GM23338 (cell line): ENCODE measurements at regions not wholly inside any gene's neighbourhood (a gene's known extent, or its start where the extent isn't known, plus 50 kb on each side); places are given as distances from the start of the nearest gene placed in this dataset.

Experiments
- ATAC-seq: fragments of 200-7000 bp; cut with Tn5 transposase; 3 replicates; pipeline ENCODE4 v1.9.1; 2020
- DNase-seq: peaks from one replicate; pipeline ENCODE4 v3.0.0-alpha.2; 2015; ENCODE audit warnings: low spot score
- H2AFZ ChIP-seq: fragments of 200-600 bp; sonication (generic); 2 replicates; pipeline ENCODE4 v1.8.0; 2016; ENCODE audit warnings: antibody characterized with exemption, mild to moderate bottlenecking, moderate library complexity
- H3F3A ChIP-seq: fragments of 200-600 bp; sonication (generic); replicated peaks from 2 replicates; pipeline ENCODE4 v1.8.0; 2017; ENCODE audit warnings: antibody characterized with exemption, mixed run types, low read depth
- H3K27ac ChIP-seq: fragments of 200-600 bp; sonication (generic); 2 replicates; pipeline ENCODE4 v1.6.1; 2016; ENCODE audit warnings: low read depth
- H3K27me3 ChIP-seq: fragments of 200-600 bp; sonication (generic); 2 replicates; pipeline ENCODE4 v1.8.0; 2016; ENCODE audit warnings: mild to moderate bottlenecking, mixed run types, moderate library complexity; ENCODE audit not compliant: insufficient read depth
- H3K36me3 ChIP-seq: fragments of 200-600 bp; sonication (generic); 2 replicates; pipeline ENCODE4 v1.8.0; 2016; ENCODE audit warnings: mild to moderate bottlenecking; ENCODE audit not compliant: insufficient read depth
- H3K4me1 ChIP-seq: fragments of 200-600 bp; sonication (generic); 2 replicates; pipeline ENCODE4 v1.8.0; 2016; ENCODE audit warnings: mild to moderate bottlenecking, moderate library complexity; ENCODE audit not compliant: insufficient read depth
- H3K4me2 ChIP-seq: fragments of 200-600 bp; sonication (generic); 2 replicates; pipeline ENCODE4 v1.7.1; 2017; ENCODE audit warnings: mixed run types
- H3K4me3 ChIP-seq: fragments of 200-600 bp; sonication (generic); 2 replicates; pipeline ENCODE4 v1.6.1; 2016; ENCODE audit warnings: mixed run types
- H3K79me2 ChIP-seq: fragments of 200-600 bp; sonication (generic); replicated peaks from 2 replicates; pipeline ENCODE4 v1.8.0; 2017; ENCODE audit warnings: mild to moderate bottlenecking; ENCODE audit not compliant: insufficient read depth
- H3K9me2 ChIP-seq: fragments of 200-600 bp; sonication (generic); 2 replicates; pipeline ENCODE4 v1.8.0; 2017; ENCODE audit not compliant: insufficient read depth
- H4K20me1 ChIP-seq: fragments of 200-600 bp; sonication (generic); replicated peaks from 2 replicates; pipeline ENCODE4 v1.8.0; 2017; ENCODE audit warnings: mild to moderate bottlenecking; ENCODE audit not compliant: insufficient read depth
- H3K27ac Mint-ChIP-seq: 2 replicates; pipeline ENCODE4 v1.8.0; 2020; ENCODE audit warnings: inconsistent platforms, mild to moderate bottlenecking, moderate library complexity, mixed read lengths
- H3K27me3 Mint-ChIP-seq: 3 replicates; pipeline ENCODE4 v1.8.0; 2022; ENCODE audit warnings: low read depth, mild to moderate bottlenecking, moderate library complexity, mixed read lengths, inconsistent platforms; ENCODE audit not compliant: insufficient read depth, poor library complexity
- H3K36me3 Mint-ChIP-seq: 3 replicates; pipeline ENCODE4 v1.8.0; 2021; ENCODE audit warnings: low read depth, mild to moderate bottlenecking, inconsistent platforms, moderate library complexity, mixed read lengths
- H3K4me1 Mint-ChIP-seq: 3 replicates; pipeline ENCODE4 v1.8.0; 2020; ENCODE audit warnings: mild to moderate bottlenecking, inconsistent platforms, mixed read lengths
- H3K4me3 Mint-ChIP-seq: 3 replicates; pipeline ENCODE4 v1.8.0; 2021; ENCODE audit warnings: moderate library complexity, mild to moderate bottlenecking, inconsistent platforms, mixed read lengths
- H3K9me3 Mint-ChIP-seq: 3 replicates; pipeline ENCODE4 v1.8.0; 2020; ENCODE audit warnings: moderate library complexity, mild to moderate bottlenecking, inconsistent platforms, mixed read lengths
- CREB1 ChIP-seq: fragments of 250-450 bp; sonication (Bioruptor Pico); IDR thresholded peaks from 2 replicates; pipeline ENCODE4 v1.5.0; 2020; ENCODE audit warnings: low read depth, mild to moderate bottlenecking, moderate library complexity
- EZH2phosphoT487 ChIP-seq: fragments of 200-600 bp; sonication (generic); IDR thresholded peaks from one replicate; pipeline ENCODE4 v1.8.1; 2018; ENCODE audit warnings: antibody characterized with exemption; ENCODE audit not compliant: unreplicated experiment
- JUNB ChIP-seq: IDR thresholded peaks from one replicate; pipeline ENCODE4 v1.6.1; 2016; ENCODE audit warnings: antibody characterized with exemption; ENCODE audit not compliant: unreplicated experiment
- NANOG ChIP-seq: IDR thresholded peaks from 2 replicates; pipeline ENCODE4 v1.6.1; 2016; ENCODE audit warnings: antibody characterized with exemption, borderline replicate concordance
- STAT1 ChIP-seq: IDR thresholded peaks from one replicate; pipeline ENCODE4 v1.6.1; 2016; ENCODE audit warnings: antibody characterized with exemption; ENCODE audit not compliant: unreplicated experiment
- ZNF114 ChIP-seq: fragments of 250-450 bp; sonication (Bioruptor Pico); IDR thresholded peaks from 2 replicates; pipeline ENCODE4 v1.5.0; 2020; ENCODE audit warnings: mild to moderate bottlenecking, moderate library complexity
- ZNF462 ChIP-seq: fragments of 250-450 bp; sonication (Bioruptor Pico); IDR thresholded peaks from 2 replicates; pipeline ENCODE4 v1.5.0; 2020; ENCODE audit warnings: mild to moderate bottlenecking, moderate library complexity
- TF ChIP-seq, protein P1 (sequence below): IDR thresholded peaks from one replicate; pipeline ENCODE4 v1.6.1; 2018; ENCODE audit warnings: antibody characterized with exemption; ENCODE audit not compliant: unreplicated experiment
- TF ChIP-seq, protein P2 (sequence below), 2 experiments: fragments of 200-600 bp in 1 of 2; sonication (generic) in 1 of 2; conservative IDR thresholded peaks; 2 replicates each; pipeline versions ENCODE4 v1.5.1 to v1.6.1; 2016 to 2017; ENCODE audit warnings: antibody characterized with exemption in 2 of 2, low read depth in 2 of 2, mild to moderate bottlenecking in 2 of 2, moderate library complexity in 1 of 2
- TF ChIP-seq, protein P3 (sequence below): IDR thresholded peaks from 2 replicates; pipeline ENCODE4 v1.6.1; 2016; ENCODE audit warnings: antibody characterized with exemption

DNA sequence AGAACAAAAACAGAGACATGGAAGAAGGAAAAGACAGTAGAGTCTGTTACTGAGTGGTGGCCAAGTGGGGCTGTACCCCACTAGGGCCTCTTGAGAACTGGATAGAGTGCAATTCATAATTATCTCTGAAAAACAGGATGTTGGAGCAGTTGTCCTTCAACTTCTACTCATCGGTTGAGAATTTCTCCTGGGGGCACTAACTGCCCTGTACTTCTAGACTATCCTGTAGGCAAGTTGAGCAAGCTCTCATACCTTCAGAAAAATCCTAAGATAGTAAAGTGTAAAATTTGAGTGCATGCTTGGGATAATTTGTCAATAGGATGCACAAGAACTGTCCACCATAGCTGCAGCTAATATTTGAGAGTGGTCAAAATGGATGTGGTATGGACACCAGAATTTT, 179.7 kb upstream of the CNKSR2 start:
- no peaks in the 10 kb centered on the region for H3K27me3 Mint-ChIP-seq
- DNase-seq (no peak), ATAC-seq (no peak)
- no peaks in the 10 kb centered on the region for H4K20me1 ChIP-seq
- no peaks in the 10 kb centered on the region for H3F3A ChIP-seq
- no peaks in the 10 kb centered on the region for H3K4me1 Mint-ChIP-seq
- H3K36me3 Mint-ChIP-seq = no peaks in the 10 kb centered on the region
- no peak overlapping the region for H3K27ac Mint-ChIP-seq
- no peaks in the 10 kb centered on the region for H3K79me2 ChIP-seq
- peaks cover 2% of the 10 kb centered on the region; the same call in 2 of the 3 replicates for H3K9me3 Mint-ChIP-seq
- H3K27ac ChIP-seq = no peak overlapping the region
- no peaks in the 10 kb centered on the region for H3K36me3 ChIP-seq
- no peak overlapping the region for H3K4me3 ChIP-seq
- H3K27me3 ChIP-seq = no peaks in the 10 kb centered on the region
- no peak for TF ChIP-seq ZNF114 (CRISPR knock-in tag)
- no peak for TF ChIP-seq CREB1 (CRISPR knock-in tag)
- H3K4me1 ChIP-seq = no peaks in the 10 kb centered on the region
- no peaks in the 10 kb centered on the region for H3K9me2 ChIP-seq
- H2AFZ ChIP-seq = no peak overlapping the region
- H3K4me2 ChIP-seq = no peak overlapping the region
- H3K4me3 Mint-ChIP-seq = no peak overlapping the region

DNA sequence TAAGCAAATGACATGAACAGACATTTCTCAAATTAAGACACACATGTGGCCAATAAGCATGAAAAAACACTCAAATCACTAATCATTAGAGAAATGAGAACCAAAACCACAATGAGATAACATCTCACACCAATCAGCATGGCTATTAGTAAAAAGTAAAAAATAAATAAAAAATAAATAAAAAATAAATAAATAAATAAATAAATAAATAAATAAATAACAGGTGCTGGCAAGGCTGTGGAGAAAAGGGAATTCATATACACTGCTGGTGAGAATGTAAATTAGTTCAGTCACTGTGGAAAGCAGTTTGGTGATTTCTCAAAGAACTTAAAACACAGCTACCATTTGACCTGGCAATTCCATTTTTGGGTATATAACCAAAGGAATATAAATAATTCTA, 167.1 kb upstream of the CNKSR2 start:
- no peak overlapping the region for H3K4me2 ChIP-seq
- Mint-ChIP-seq H3K36me3 (0 out of 3 replicates have a peak, but pooled peaks cover 7% of the 10 kb centered on the region), H3K27me3 (no peaks in the 10 kb centered on the region), H3K27ac (no peak overlapping the region), H3K9me3 (peaks cover 6% of the 10 kb centered on the region; the same call in 2 of the 3 replicates), H3K4me3 (no peak overlapping the region), H3K4me1 (no peaks in the 10 kb centered on the region; the same call in 2 of the 3 replicates)
- H4K20me1 ChIP-seq = no peaks in the 10 kb centered on the region
- H3K36me3 ChIP-seq = no peaks in the 10 kb centered on the region
- H3F3A ChIP-seq = no peaks in the 10 kb centered on the region
- H3K4me1 ChIP-seq = no peaks in the 10 kb centered on the region
- DNase-seq (no peak), ATAC-seq (no peak)
- no peaks in the 10 kb centered on the region for H3K9me2 ChIP-seq
- H2AFZ ChIP-seq = no peak overlapping the region
- no peaks in the 10 kb centered on the region for H3K27me3 ChIP-seq
- H3K27ac ChIP-seq = no peak overlapping the region
- no peak overlapping the region for H3K4me3 ChIP-seq
- no peaks in the 10 kb centered on the region for H3K79me2 ChIP-seq
- TF ChIP-seq CREB1 (CRISPR knock-in tag) (no peak), ZNF114 (CRISPR knock-in tag) (no peak), JUNB (no peak), STAT1 (no peak), NANOG (no peak), ZNF462 (CRISPR knock-in tag) (no peak), EZH2phosphoT487 (no peak)
- TF ChIP-seq, protein P1, sequence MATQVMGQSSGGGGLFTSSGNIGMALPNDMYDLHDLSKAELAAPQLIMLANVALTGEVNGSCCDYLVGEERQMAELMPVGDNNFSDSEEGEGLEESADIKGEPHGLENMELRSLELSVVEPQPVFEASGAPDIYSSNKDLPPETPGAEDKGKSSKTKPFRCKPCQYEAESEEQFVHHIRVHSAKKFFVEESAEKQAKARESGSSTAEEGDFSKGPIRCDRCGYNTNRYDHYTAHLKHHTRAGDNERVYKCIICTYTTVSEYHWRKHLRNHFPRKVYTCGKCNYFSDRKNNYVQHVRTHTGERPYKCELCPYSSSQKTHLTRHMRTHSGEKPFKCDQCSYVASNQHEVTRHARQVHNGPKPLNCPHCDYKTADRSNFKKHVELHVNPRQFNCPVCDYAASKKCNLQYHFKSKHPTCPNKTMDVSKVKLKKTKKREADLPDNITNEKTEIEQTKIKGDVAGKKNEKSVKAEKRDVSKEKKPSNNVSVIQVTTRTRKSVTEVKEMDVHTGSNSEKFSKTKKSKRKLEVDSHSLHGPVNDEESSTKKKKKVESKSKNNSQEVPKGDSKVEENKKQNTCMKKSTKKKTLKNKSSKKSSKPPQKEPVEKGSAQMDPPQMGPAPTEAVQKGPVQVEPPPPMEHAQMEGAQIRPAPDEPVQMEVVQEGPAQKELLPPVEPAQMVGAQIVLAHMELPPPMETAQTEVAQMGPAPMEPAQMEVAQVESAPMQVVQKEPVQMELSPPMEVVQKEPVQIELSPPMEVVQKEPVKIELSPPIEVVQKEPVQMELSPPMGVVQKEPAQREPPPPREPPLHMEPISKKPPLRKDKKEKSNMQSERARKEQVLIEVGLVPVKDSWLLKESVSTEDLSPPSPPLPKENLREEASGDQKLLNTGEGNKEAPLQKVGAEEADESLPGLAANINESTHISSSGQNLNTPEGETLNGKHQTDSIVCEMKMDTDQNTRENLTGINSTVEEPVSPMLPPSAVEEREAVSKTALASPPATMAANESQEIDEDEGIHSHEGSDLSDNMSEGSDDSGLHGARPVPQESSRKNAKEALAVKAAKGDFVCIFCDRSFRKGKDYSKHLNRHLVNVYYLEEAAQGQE = no peak
- TF ChIP-seq, protein P2, sequence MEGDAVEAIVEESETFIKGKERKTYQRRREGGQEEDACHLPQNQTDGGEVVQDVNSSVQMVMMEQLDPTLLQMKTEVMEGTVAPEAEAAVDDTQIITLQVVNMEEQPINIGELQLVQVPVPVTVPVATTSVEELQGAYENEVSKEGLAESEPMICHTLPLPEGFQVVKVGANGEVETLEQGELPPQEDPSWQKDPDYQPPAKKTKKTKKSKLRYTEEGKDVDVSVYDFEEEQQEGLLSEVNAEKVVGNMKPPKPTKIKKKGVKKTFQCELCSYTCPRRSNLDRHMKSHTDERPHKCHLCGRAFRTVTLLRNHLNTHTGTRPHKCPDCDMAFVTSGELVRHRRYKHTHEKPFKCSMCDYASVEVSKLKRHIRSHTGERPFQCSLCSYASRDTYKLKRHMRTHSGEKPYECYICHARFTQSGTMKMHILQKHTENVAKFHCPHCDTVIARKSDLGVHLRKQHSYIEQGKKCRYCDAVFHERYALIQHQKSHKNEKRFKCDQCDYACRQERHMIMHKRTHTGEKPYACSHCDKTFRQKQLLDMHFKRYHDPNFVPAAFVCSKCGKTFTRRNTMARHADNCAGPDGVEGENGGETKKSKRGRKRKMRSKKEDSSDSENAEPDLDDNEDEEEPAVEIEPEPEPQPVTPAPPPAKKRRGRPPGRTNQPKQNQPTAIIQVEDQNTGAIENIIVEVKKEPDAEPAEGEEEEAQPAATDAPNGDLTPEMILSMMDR (conservative IDR thresholded peaks at IDR 0.05; ENCODE audit: low read depth in 2 of 2) = no peak
- TF ChIP-seq, protein P3, sequence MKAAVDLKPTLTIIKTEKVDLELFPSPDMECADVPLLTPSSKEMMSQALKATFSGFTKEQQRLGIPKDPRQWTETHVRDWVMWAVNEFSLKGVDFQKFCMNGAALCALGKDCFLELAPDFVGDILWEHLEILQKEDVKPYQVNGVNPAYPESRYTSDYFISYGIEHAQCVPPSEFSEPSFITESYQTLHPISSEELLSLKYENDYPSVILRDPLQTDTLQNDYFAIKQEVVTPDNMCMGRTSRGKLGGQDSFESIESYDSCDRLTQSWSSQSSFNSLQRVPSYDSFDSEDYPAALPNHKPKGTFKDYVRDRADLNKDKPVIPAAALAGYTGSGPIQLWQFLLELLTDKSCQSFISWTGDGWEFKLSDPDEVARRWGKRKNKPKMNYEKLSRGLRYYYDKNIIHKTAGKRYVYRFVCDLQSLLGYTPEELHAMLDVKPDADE = no peak
